HG03378 (cell line): ENCODE measurements at regions not wholly inside any gene's neighbourhood (a gene's known extent, or its start where the extent isn't known, plus 50 kb on each side); places are given as distances from the start of the nearest gene placed in this dataset.
A peak's percentile ranks its signal among the peaks of the same experiment; 100 is the strongest.
"Not testable (repeated sequence)": the region's sequence is repeated elsewhere in the genome, so short reads cannot be mapped to it uniquely, and the experiment has no call there.

Experiments used
- ATAC-seq: cut with Tn5 transposase; IDR thresholded peaks from one replicate; pipeline ENCODE4 v1.9.1; 2021; ENCODE audit warnings: mild to moderate bottlenecking, moderate library complexity; ENCODE audit not compliant: unreplicated experiment

GRCh38 chr4:138804711-138805110 is 210.9 kb upstream of the NOCT start:
- no peak for ATAC-seq

GRCh38 chr4:138803051-138803450 is 212.5 kb upstream of the NOCT start:
- no peak for ATAC-seq

GRCh38 chr4:138802499-138802898 is 213.1 kb upstream of the NOCT start:
- no peak for ATAC-seq

GRCh38 chr4:138800421-138800820 is 215.2 kb upstream of the NOCT start:
- ATAC-seq = no peak

GRCh38 chr4:138798404-138798803 is 217.2 kb upstream of the NOCT start:
- ATAC-seq = no peak

- no peak for ATAC-seq
These were observed 217.9 kb upstream of the NOCT start for GRCh38 chr4:138797646-138798045.

- ATAC-seq = no peak
These were observed 218.8 kb upstream of the NOCT start for GRCh38 chr4:138796761-138797160.

- ATAC-seq = no peak
These were observed 224.8 kb upstream of the NOCT start for GRCh38 chr4:138790706-138791340.

- ATAC-seq = no peak
These were observed 225.8 kb upstream of the NOCT start for GRCh38 chr4:138789796-138790195.

GRCh38 chr4:138788857-138789256 is 226.7 kb upstream of the NOCT start:
- no peak for ATAC-seq

GRCh38 chr4:138788267-138788790 is 227.3 kb upstream of the NOCT start:
- ATAC-seq = no peak

- not testable (repeated sequence) for ATAC-seq
These were observed 235.8 kb upstream of the NOCT start for GRCh38 chr4:138779761-138780160.

- ATAC-seq = peak; percentile 83
These were observed 239.7 kb upstream of the NOCT start for GRCh38 chr4:138775890-138776289.

GRCh38 chr4:138775489-138775888 is 240.1 kb upstream of the NOCT start:
- ATAC-seq = peak; percentile 28

GRCh38 chr4:138774940-138775339 is 240.6 kb upstream of the NOCT start:
- no peak for ATAC-seq

GRCh38 chr4:138774125-138774524 is 241.5 kb upstream of the NOCT start:
- ATAC-seq = not testable (repeated sequence)

- ATAC-seq = no peak
These were observed 242.3 kb upstream of the NOCT start for GRCh38 chr4:138773321-138773720.

GRCh38 chr4:138772366-138772765 is 243.2 kb upstream of the NOCT start:
- no peak for ATAC-seq

GRCh38 chr4:138770818-138771217 is 244.8 kb upstream of the NOCT start:
- ATAC-seq = no peak

GRCh38 chr4:138766332-138766731 is 249.2 kb upstream of the NOCT start:
- no peak for ATAC-seq

GRCh38 chr4:138765442-138765841 is 250.1 kb upstream of the NOCT start:
- no peak for ATAC-seq

- ATAC-seq = no peak
These were observed 253.9 kb upstream of the NOCT start for GRCh38 chr4:138761638-138762220.

GRCh38 chr4:138759554-138759902 is 256.1 kb upstream of the NOCT start:
- ATAC-seq = no peak
